PC-9 (cell line): ENCODE measurements at regions not wholly inside any gene's neighbourhood (a gene's known extent, or its start where the extent isn't known, plus 50 kb on each side); places are given as distances from the start of the nearest gene placed in this dataset.

Experiments used
- BruUV-seq: library from RNA; stranded (reverse); fragments of 400-500 nt; replicated peaks from 2 replicates; lab custom pipeline; 2021; lab: Mats Ljungman, UMichigan
- CTCF ChIA-PET: fragments of 300-600 bp; sonication (Branson Sonifier 250); formaldehyde crosslinking; loops from one replicate; lab custom pipeline; 2022; ENCODE audit warnings: antibody characterized with exemption; lab: Charles Lee
- POLR2A ChIA-PET: fragments of 300-600 bp; sonication (Branson Sonifier 250); formaldehyde crosslinking; loops from one replicate; lab custom pipeline; 2022; ENCODE audit warnings: antibody characterized with exemption; ENCODE audit not compliant: unreplicated experiment; lab: Charles Lee
- DNase-seq, 2 experiments: peaks; one replicate each; pipeline versions ENCODE4 v3.0.0 to v3.0.0-alpha.2; 2015 to 2022; ENCODE audit warnings: mixed read lengths in 1 of 2
- H2AFZ ChIP-seq: fragments of 200-600 bp; sonication (generic); 2 replicates; pipeline ENCODE4 v1.8.1; 2017; ENCODE audit warnings: antibody characterized with exemption
- H3F3A ChIP-seq: fragments of 200-600 bp; sonication (generic); 2 replicates; pipeline ENCODE4 v1.8.1; 2017; ENCODE audit warnings: antibody characterized with exemption, mild to moderate bottlenecking, low read depth; ENCODE audit not compliant: insufficient read depth
- H3K27ac ChIP-seq: fragments of 200-600 bp; sonication (generic); 2 replicates; pipeline ENCODE4 v1.6.1; 2016; ENCODE audit warnings: mixed run types
- H3K27me3 ChIP-seq: fragments of 200-600 bp; sonication (generic); 2 replicates; pipeline ENCODE4 v1.6.1; 2016; ENCODE audit warnings: low read depth, mixed run types; ENCODE audit not compliant: insufficient read depth
- H3K36me3 ChIP-seq: fragments of 200-600 bp; sonication (generic); 2 replicates; pipeline ENCODE4 v1.6.1; 2016; ENCODE audit warnings: low read depth, mixed run types
- H3K4me1 ChIP-seq: fragments of 200-600 bp; sonication (generic); replicated peaks from 2 replicates; pipeline ENCODE4 v1.6.1; 2016; ENCODE audit warnings: mixed run types; ENCODE audit not compliant: insufficient read depth
- H3K4me2 ChIP-seq: fragments of 200-600 bp; sonication (generic); 2 replicates; pipeline ENCODE4 v1.6.1; 2017; ENCODE audit warnings: mixed run types
- H3K4me3 ChIP-seq: fragments of 200-600 bp; sonication (generic); 2 replicates; pipeline ENCODE4 v1.6.1; 2016; ENCODE audit warnings: mixed run types
- H3K79me2 ChIP-seq: fragments of 200-600 bp; sonication (generic); 2 replicates; pipeline ENCODE4 v1.6.1; 2017; ENCODE audit warnings: low read depth, mixed run types
- H3K9me2 ChIP-seq: fragments of 200-600 bp; sonication (generic); 2 replicates; pipeline ENCODE4 v1.8.1; 2017; ENCODE audit warnings: mild to moderate bottlenecking; ENCODE audit not compliant: insufficient read depth
- H3K9me3 ChIP-seq: fragments of 200-600 bp; sonication (generic); 2 replicates; pipeline ENCODE4 v1.8.1; 2016; ENCODE audit warnings: low read depth; ENCODE audit not compliant: insufficient read depth
- H4K20me1 ChIP-seq: fragments of 200-600 bp; sonication (generic); 2 replicates; pipeline ENCODE4 v1.8.1; 2017; ENCODE audit not compliant: insufficient read depth
- CTCF ChIP-seq: fragments of 200-600 bp; sonication (generic); conservative IDR thresholded peaks from 2 replicates; pipeline ENCODE4 v1.6.1; 2017; ENCODE audit warnings: mixed run types, antibody characterized with exemption, mild to moderate bottlenecking, moderate library complexity
- EZH2 ChIP-seq: fragments of 200-600 bp; sonication (generic); IDR thresholded peaks from 2 replicates; pipeline ENCODE4 v1.8.0; 2017; ENCODE audit warnings: antibody characterized with exemption, low read depth
- intact Hi-C: fragments of 100-400 bp; cut with micrococcal nuclease; formaldehyde crosslinking; loops from one replicate; pipeline ENCODE4 v1.10.0; 2022; ENCODE audit not compliant: unreplicated experiment

- Histone ChIP-seq H3K4me3 (no peak overlapping the region), H3K79me2 (no peaks in the 10 kb centered on the region), H3K9me3 (no peaks in the 10 kb centered on the region), H3K4me2 (no peak overlapping the region), H3K9me2 (no peaks in the 10 kb centered on the region), H2AFZ (no peak overlapping the region), H3K4me1 (no peaks in the 10 kb centered on the region), H3K27ac (no peak overlapping the region), H3K36me3 (no peaks in the 10 kb centered on the region), H3K27me3 (peaks cover 15% of the 10 kb centered on the region), H3F3A (no peaks in the 10 kb centered on the region), H4K20me1 (no peaks in the 10 kb centered on the region)
- no peak for DNase-seq
- ChIA-PET CTCF (no interaction called here), POLR2A (no interaction called here)
- TF ChIP-seq EZH2 = no peak
- no peak for TF ChIP-seq CTCF
- intact Hi-C loops = no loop called here
- no TSS peak for BruUV-seq
Observed at GRCh38 chr17:36756695-36757094, 155.3 kb downstream of the MRM1 start.

DNA sequence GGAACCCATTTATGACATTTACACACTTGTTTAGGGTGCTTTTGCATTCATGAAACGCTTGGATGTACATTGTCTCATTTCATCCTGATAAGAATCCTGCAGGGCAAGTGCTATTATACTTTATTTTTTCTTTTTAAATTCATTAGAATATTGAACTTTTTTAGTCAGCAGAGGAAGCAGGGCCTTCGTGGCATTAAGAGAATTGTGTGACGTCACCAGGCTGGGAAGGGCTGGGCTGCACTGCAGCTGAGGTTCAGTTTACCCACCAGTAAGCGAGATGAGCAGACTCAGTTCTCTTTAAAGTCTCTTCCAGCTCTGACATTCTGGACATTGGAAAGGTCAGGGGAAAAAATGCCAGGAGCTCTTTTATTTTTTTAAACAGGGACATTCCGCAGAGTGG is 159.0 kb downstream of the MRM1 start:
- BruUV-seq = no TSS peak
- DNase-seq = no peak
- CTCF ChIA-PET = no interaction called here
- H3K4me3 ChIP-seq = no peak overlapping the region
- no peaks in the 10 kb centered on the region for H3K4me1 ChIP-seq
- H3F3A ChIP-seq = no peaks in the 10 kb centered on the region
- no peaks in the 10 kb centered on the region for H4K20me1 ChIP-seq
- TF ChIP-seq EZH2 (no peak), CTCF (no peak)
- H3K27me3 ChIP-seq = no peaks in the 10 kb centered on the region
- intact Hi-C loops = no loop called here
- H3K4me2 ChIP-seq = no peak overlapping the region
- POLR2A ChIA-PET = no interaction called here
- no peak overlapping the region for H3K27ac ChIP-seq
- H3K9me3 ChIP-seq = no peaks in the 10 kb centered on the region
- no peaks in the 10 kb centered on the region for H3K79me2 ChIP-seq
- no peaks in the 10 kb centered on the region for H3K36me3 ChIP-seq
- H3K9me2 ChIP-seq = no peaks in the 10 kb centered on the region
- no peak overlapping the region for H2AFZ ChIP-seq

GRCh38 chr17:36761203-36761950 is 160.0 kb downstream of the MRM1 start:
- Histone ChIP-seq H3F3A (no peaks in the 10 kb centered on the region), H4K20me1 (no peaks in the 10 kb centered on the region), H3K9me3 (no peaks in the 10 kb centered on the region), H2AFZ (no peak overlapping the region), H3K27ac (no peak overlapping the region), H3K36me3 (no peaks in the 10 kb centered on the region), H3K4me3 (no peak overlapping the region), H3K27me3 (peaks cover 1% of the 10 kb centered on the region; the same call in 1 of the 2 replicates), H3K4me2 (no peak overlapping the region), H3K4me1 (no peaks in the 10 kb centered on the region), H3K79me2 (no peaks in the 10 kb centered on the region), H3K9me2 (no peaks in the 10 kb centered on the region)
- no TSS peak for BruUV-seq
- POLR2A ChIA-PET = no interaction called here
- CTCF ChIA-PET = interaction anchor here (0.6 kb wide), 2 partner anchors 133 to 295 kb away, joined by 4 read pairs; no protein-coding TSS in a partner anchor
- no peak for DNase-seq
- intact Hi-C loops = no loop called here
- TF ChIP-seq EZH2 (no peak), CTCF (no peak)
